GM19438 (cell line): ENCODE measurements at regions not wholly inside any gene's neighbourhood (a gene's known extent, or its start where the extent isn't known, plus 50 kb on each side); places are given as distances from the start of the nearest gene placed in this dataset.
"Not testable (repeated sequence)": the region's sequence is repeated elsewhere in the genome, so short reads cannot be mapped to it uniquely, and the experiment has no call there.

Experiments used
- ATAC-seq: cut with Tn5 transposase; IDR thresholded peaks from one replicate; pipeline ENCODE4 v1.9.1; 2021; ENCODE audit warnings: low read depth; ENCODE audit not compliant: unreplicated experiment

DNA sequence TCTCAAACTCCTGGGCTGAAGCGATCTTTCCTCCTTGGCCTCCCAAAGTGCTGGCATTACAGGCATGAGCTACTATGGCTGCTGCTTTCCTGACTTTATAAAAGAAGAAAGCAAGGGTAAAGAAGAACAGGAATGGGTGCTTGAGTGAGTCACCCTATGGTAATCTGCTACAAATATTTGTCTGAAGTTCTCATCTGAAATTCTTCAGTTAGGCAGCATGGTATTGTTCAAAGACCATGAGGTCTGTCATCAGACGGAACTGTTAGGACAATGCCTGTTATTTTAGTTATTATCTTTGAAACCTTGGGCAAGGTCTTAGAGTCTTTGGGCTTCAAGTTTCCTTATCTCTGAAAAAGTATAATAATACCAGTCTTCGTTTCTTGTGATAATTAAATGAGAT, 695.8 kb downstream of the RNF144A start:
- no peak for ATAC-seq

DNA sequence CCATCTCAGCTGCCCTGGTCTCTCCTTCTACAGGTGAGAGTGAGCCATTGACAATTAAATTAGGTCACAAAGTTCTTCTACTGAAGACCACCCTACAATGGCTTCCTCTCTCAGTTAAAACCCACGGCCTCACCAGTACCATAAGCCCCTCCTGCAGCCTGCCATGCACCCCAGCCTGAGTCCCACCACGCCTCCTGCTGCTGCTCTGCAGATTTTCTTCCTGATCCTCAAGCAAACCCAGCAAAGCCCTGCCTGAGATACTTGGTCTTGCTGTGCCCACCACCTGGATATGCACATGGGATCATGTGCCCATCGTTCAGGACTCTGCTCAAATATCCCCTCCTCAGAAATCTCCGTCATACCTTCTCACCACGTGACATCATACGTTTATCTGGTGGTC, 696.6 kb downstream of the RNF144A start:
- no peak for ATAC-seq

- ATAC-seq, result no peak
Observed at GRCh38 chr2:7618031-7618430, 700.8 kb downstream of the RNF144A start.

GRCh38 chr2:7619203-7619970, 702.2 kb downstream of the RNF144A start:
- no peak for ATAC-seq

DNA sequence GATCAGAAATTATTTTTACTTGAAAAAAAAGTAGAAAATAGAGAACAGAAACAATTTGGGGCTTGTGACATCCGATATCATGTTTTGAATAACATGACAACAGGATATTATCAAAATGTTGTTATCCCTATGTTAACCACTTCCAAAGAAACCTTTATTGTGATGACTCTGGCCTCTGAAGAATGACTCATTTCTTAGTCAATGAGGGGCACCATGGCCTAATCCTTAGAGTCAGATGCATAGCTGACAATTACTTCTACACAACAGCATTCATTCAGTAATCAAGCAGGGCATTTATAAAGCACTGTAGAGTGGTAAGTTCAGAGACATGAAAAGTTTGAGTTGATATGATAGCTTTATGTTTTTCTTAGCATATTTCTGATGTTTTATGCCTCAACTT, 703.0 kb downstream of the RNF144A start:
- ATAC-seq, result no peak

- ATAC-seq, result no peak
Observed at GRCh38 chr2:7621018-7621814, 704.0 kb downstream of the RNF144A start.

DNA sequence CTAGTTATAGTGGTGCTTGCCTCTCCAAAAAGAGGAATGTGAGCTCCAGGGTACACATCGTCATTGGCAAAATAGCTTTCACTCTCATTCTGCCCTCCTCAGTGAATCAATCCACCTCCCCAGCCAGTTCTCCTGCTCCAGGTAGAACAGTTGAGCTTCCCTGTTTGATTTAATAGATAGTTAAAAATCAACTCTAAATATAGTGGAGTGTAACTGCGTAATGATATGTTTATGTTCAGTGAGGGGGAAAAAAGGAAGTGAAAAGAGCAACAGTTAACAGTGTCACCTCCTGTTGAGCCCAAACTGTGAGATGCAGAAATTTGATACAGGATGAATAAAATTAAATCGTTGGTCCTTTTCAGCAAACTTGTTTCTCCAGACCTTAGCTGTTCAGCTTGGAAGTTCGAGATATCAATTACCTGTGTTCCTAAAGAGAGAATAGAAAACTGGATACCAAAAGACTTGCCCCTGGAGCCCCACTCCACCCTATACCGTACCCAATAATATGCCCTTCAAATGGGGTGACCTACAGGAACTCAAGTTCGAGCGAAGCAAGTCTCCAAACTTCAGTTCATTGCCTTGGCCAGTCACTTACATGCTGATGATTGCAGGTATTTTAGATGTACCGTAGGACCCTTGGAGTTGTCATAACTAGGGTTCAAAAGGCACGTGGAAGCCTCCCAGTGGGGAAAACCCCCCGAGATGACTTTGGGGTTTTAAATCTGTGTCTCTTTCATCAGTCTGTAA, 708.4 kb downstream of the RNF144A start:
- no peak for ATAC-seq

DNA sequence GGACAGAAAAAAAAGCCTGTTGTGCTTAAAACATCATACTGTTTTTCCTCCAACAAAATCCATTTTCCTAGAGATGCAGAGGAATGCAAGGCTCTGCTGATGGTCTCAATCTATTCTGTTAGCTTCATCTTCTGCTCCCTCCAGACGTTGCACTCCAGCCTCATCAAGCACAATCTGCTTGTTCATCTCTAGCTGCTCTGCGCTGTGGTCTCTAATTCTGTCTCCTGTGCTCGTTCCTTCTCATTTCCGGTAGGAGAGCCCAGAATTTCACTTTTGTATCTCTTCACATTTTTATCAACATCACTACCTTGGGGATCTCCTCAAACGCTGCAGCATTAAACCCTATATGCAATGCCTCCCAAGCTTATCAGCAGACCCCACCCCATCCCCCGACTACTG, 708.9 kb downstream of the RNF144A start:
- no peak for ATAC-seq

GRCh38 chr2:7627583-7627982, 710.4 kb downstream of the RNF144A start:
- no peak for ATAC-seq

DNA sequence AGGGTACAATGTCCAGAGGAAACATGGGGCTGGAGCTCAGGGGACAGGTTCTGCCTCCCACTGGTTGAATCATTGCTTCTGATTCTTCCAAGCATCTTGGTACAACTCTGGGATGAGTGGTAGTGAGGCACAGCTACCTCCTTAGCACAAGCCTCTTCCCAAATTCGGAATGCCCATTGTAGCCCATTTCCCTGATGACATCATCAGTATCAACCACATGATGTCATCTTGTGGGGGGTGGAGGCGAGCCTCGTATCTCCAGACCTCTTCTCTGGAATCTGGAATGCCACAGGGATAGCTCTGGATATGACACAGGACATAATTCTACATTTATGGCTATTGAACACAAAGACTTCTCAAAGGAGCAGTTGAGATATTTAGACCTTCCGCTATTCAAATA, 715.2 kb downstream of the RNF144A start:
- ATAC-seq, result no peak

GRCh38 chr2:7633566-7634153, 716.4 kb downstream of the RNF144A start:
- no peak for ATAC-seq

GRCh38 chr2:7634409-7634808, 717.2 kb downstream of the RNF144A start:
- no peak for ATAC-seq

- no peak for ATAC-seq
Observed at GRCh38 chr2:7639476-7639875, 722.3 kb downstream of the RNF144A start.

- ATAC-seq, result not testable (repeated sequence)
Observed at GRCh38 chr2:7641272-7641671, 724.1 kb downstream of the RNF144A start.

DNA sequence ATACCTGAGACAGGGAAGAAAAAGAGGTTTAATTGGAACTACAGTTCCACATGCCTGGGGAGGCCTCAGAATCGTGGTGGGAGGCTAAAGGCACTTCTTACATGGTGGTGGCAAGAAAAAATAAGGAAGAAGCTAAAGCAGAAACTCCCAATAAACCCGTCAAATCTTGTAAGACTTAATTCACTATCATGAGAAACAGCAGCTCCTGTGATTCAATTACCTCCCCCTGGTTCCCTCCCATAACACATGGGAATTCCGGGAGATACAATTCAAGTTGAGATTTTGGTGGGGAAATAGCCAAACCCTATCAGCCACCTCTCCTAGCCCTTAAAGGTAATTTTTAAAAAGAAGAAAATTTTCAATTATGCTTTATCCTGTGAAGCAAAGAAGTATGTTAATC, 728.8 kb downstream of the RNF144A start:
- ATAC-seq, result no peak

- no peak for ATAC-seq
Observed at GRCh38 chr2:7646661-7647060, 729.4 kb downstream of the RNF144A start.

DNA sequence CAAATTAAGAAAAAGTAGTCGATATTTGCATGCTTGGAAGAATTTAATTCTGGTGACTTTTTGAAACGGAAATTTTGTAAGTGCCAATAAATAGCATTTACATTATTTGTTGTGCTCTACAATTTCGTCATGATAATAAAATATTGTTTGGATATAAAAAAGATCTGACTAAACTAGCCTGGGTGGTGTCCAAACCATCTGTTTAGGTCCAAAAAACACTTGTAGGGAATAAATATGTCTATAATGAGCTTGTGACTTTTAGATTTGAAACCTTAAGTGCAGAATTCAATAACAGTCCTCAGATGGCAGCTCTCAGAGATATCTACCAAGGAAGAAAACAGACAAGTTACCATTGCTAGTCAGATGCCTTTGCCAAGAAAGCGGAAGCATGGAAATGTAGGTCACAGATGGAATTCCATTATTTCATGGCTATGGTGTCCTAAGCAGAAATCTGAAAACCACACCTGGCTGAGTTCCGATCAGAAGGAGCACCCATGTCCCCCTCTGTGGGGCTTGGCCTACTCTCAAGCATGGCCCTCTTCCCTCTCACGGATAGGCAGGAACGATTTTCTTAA, 731.1 kb downstream of the RNF144A start:
- no peak for ATAC-seq

- ATAC-seq, result no peak
Observed at GRCh38 chr2:7649461-7650228, 732.4 kb downstream of the RNF144A start.

DNA sequence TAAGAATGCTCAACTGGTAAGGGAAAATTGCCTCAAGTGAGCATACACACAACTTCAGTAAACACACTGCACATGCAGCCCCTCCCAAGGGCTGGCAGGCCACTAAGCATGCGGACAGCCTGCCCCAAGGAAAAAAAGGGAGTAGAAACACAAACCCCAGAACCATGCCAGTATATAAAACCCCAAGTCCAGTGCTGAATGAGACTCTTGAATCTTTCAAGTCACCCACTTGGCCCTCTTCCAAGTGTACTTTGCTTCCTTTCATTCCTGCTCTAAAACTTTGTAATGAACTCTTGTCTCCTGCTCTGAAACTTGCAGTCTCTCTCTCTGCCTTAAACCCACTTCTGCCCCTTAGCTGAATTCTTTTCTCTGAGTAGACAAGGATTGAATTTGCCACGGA, 736.4 kb downstream of the RNF144A start:
- no peak for ATAC-seq

DNA sequence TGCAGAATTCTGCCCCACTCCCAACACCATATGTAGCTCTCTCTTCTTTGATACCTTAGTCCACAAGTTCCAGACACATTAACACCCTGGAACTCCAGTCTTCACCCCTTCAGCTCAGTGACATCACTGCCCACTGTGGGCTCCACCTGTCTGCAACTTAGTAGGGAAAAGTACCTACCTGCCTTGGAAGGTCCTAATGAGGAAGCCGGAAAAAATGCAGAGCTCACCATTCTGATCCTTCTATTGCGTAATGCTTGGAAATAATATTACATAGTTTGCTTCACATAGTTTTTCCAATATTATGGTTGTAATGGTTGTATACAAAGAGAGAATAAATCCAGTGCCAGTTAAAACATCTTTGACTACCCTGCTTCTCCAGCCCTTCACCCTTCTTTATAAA, 738.4 kb downstream of the RNF144A start:
- ATAC-seq, result no peak
